Ovary (tissue), 3 donors: ENCODE measurements at regions not wholly inside any gene's neighbourhood (a gene's known extent, or its start where the extent isn't known, plus 50 kb on each side); places are given as distances from the start of the nearest gene placed in this dataset.

Experiments
- CTCF ChIP-seq, 3 donors: fragments of 450-650 bp in 2 of 3; fragments of 200-600 bp in 1 of 3; IDR thresholded peaks; one replicate each; pipeline versions ENCODE4 v1.5.1 to v1.8.0; 2016 to 2022; ENCODE audit warnings: antibody characterized with exemption in 3 of 3, mild to moderate bottlenecking in 1 of 3
- POLR2A ChIP-seq: fragments of 450-650 bp; IDR thresholded peaks from one replicate; pipeline ENCODE4 v1.6.1; 2017; ENCODE audit warnings: antibody characterized with exemption, mild to moderate bottlenecking, moderate library complexity
- donor health status: DM: no; HTN: no; CAD: no.

- TF ChIP-seq POLR2A (no peak), CTCF (IDR thresholded peaks at IDR 0.05) (no peak)
Measured at GRCh38 chr5:35477911-35478310, 139.8 kb upstream of the SPEF2 start.
